ENCODE measurements at regions not wholly inside any gene's neighbourhood (a gene's known extent, or its start where the extent isn't known, plus 50 kb on each side); places are given as distances from the start of the nearest gene placed in this dataset.

GRCh38 chr14:48665077-48665784, 920.9 kb downstream of the RPS29 start:
- 53 to 64% (median 62%) methylated on average over 3 of the region's 3 CpGs for WGBS, 3 donors
- H3K4me1 ChIP-seq (ENCODE audit: insufficient read depth) = no peaks in the 10 kb centered on the region
- intact Hi-C loops (cut with DNase I) = no loop called here
- no peaks in the 10 kb centered on the region for H3K36me3 ChIP-seq
- no peaks in the 10 kb centered on the region for H3K27me3 ChIP-seq
- no peak overlapping the region for H3K27ac ChIP-seq
- TF ChIP-seq POLR2A (IDR thresholded peaks at IDR 0.05) (no peak), CTCF (IDR thresholded peaks at IDR 0.05) (no peak), EP300 (IDR thresholded peaks at IDR 0.05) (no peak)
- DNase-seq = no peak
- no peaks in the 10 kb centered on the region for H3K9me3 ChIP-seq
- H3K4me3 ChIP-seq = no peak overlapping the region

- 76 to 97% (median 95%) methylated on average over 1 of the region's 1 CpG for WGBS, 3 donors
- TF ChIP-seq CTCF (IDR thresholded peaks at IDR 0.05) = no peak
- TF ChIP-seq EP300 (IDR thresholded peaks at IDR 0.05) = no peak
- no peak for TF ChIP-seq POLR2A (IDR thresholded peaks at IDR 0.05)
- no peak overlapping the region for H3K4me3 ChIP-seq
- DNase-seq = no peak
- no peaks in the 10 kb centered on the region for H3K36me3 ChIP-seq
- no peak overlapping the region for H3K27ac ChIP-seq
- no peaks in the 10 kb centered on the region for H3K9me3 ChIP-seq
- H3K27me3 ChIP-seq = no peaks in the 10 kb centered on the region
- no peaks in the 10 kb centered on the region for H3K4me1 ChIP-seq (ENCODE audit: insufficient read depth)
- intact Hi-C loops (cut with DNase I) = no loop called here
Observed at GRCh38 chr14:48643241-48643640, 942.9 kb downstream of the RPS29 start.

DNA sequence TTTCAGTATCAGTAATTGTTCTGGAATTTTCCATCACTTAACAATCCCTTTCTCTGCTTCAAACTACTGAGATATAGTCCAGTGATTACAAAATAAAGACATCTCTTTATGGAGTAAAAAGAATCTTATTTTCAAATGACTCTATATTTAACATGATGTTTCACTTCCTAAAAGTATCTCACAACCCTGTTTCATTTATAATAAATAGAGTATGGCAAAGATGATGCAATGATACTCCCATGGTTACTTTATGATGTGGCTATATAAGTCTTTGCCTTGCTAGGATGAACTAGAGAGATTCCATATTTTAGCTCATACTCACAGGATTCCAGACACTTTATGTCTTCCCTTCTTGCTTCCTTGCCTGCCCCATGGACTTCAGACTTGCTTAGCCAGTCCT, 953.5 kb upstream of the MDGA2 start:
- H3K27ac ChIP-seq = no peak overlapping the region
- DNase-seq = no peak
- H3K4me1 ChIP-seq (ENCODE audit: insufficient read depth) = no peaks in the 10 kb centered on the region
- intact Hi-C loops (cut with DNase I) = no loop called here
- no peak overlapping the region for H3K4me3 ChIP-seq
- no peaks in the 10 kb centered on the region for H3K27me3 ChIP-seq
- no peaks in the 10 kb centered on the region for H3K9me3 ChIP-seq
- no peak for TF ChIP-seq CTCF (IDR thresholded peaks at IDR 0.05)
- no peak for TF ChIP-seq EP300 (IDR thresholded peaks at IDR 0.05)
- TF ChIP-seq POLR2A (IDR thresholded peaks at IDR 0.05) = no peak
- H3K36me3 ChIP-seq = no peaks in the 10 kb centered on the region

DNA sequence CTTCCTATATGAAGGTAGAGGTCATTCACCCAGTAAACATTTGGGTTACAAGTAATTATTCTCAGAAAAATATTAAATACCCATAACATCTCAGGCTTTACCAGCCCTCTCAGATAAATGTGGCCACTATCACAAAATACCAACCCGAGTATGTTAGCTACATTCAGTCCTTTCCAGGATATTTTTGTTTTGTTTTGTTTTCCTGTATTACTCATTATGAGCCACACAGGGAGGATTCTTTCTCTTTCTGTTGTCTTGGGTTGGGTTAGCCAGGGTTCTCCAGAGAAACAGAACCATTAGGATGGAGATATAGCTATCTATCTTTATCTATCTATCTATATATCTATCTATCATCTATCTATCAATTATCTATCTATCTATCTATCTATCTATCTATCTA, 947.6 kb upstream of the MDGA2 start:
- no peak overlapping the region for H3K4me3 ChIP-seq
- no peak for DNase-seq
- no peaks in the 10 kb centered on the region for H3K36me3 ChIP-seq
- H3K27me3 ChIP-seq = no peaks in the 10 kb centered on the region
- 14 to 30% (median 15%) methylated on average over 1 of the region's 1 CpG for WGBS, 3 donors
- H3K27ac ChIP-seq = no peak overlapping the region
- no peaks in the 10 kb centered on the region for H3K9me3 ChIP-seq
- intact Hi-C loops (cut with DNase I) = no loop called here
- H3K4me1 ChIP-seq (ENCODE audit: insufficient read depth) = no peaks in the 10 kb centered on the region
- TF ChIP-seq POLR2A (IDR thresholded peaks at IDR 0.05) = no peak
- no peak for TF ChIP-seq CTCF (IDR thresholded peaks at IDR 0.05)
- TF ChIP-seq EP300 (IDR thresholded peaks at IDR 0.05) = no peak

Data from ovary (tissue), 7 donors.